AG10803 (cell line): ENCODE measurements at regions not wholly inside any gene's neighbourhood (a gene's known extent, or its start where the extent isn't known, plus 50 kb on each side); places are given as distances from the start of the nearest gene placed in this dataset.

ENCODE experiments used
- DNase-seq: peaks from one replicate; pipeline ENCODE4 v3.0.0; 2010; ENCODE audit warnings: low read depth
- H3K4me3 ChIP-seq: 2 replicates; pipeline ENCODE4 v1.5.1; 2011; ENCODE audit warnings: mild to moderate bottlenecking, low read length, control low read depth
- CTCF ChIP-seq: conservative IDR thresholded peaks from 2 replicates; pipeline ENCODE4 v1.5.1; 2011; ENCODE audit warnings: mild to moderate bottlenecking, low read length, control low read depth, inconsistent platforms

- H3K4me3 ChIP-seq: no peak overlapping the region
- DNase-seq: peak; percentile 18
- TF ChIP-seq CTCF: no peak
Measured at GRCh38 chr9:89940625-89941024, 335.8 kb downstream of the GADD45G start.

- TF ChIP-seq CTCF: no peak
- DNase-seq: peak; percentile 85
Measured at GRCh38 chr9:89941875-89942274, 337.1 kb downstream of the GADD45G start.

GRCh38 chr9:89942643-89943042, 337.8 kb downstream of the GADD45G start:
- no peak overlapping the region for H3K4me3 ChIP-seq
- no peak for TF ChIP-seq CTCF

More at GRCh38 chr9:89941875-89942274, 337.1 kb downstream of the GADD45G start:
- no peak overlapping the region for H3K4me3 ChIP-seq

GRCh38 chr9:89943309-89943708, 338.5 kb downstream of the GADD45G start:
- H3K4me3 ChIP-seq: no peak overlapping the region
- TF ChIP-seq CTCF: no peak
- no peak for DNase-seq

More at GRCh38 chr9:89942643-89943042, 337.8 kb downstream of the GADD45G start:
- DNase-seq: no peak

GRCh38 chr9:89943728-89944127, 338.9 kb downstream of the GADD45G start:
- no peak for TF ChIP-seq CTCF
- DNase-seq: no peak

GRCh38 chr9:89945133-89945532, 340.3 kb downstream of the GADD45G start:
- DNase-seq: no peak
- H3K4me3 ChIP-seq: no peak overlapping the region
- no peak for TF ChIP-seq CTCF

More at GRCh38 chr9:89943728-89944127, 338.9 kb downstream of the GADD45G start:
- no peak overlapping the region for H3K4me3 ChIP-seq

GRCh38 chr9:89946741-89947140, 341.9 kb downstream of the GADD45G start:
- DNase-seq: peak; percentile 24
- no peak overlapping the region for H3K4me3 ChIP-seq
- no peak for TF ChIP-seq CTCF
